Right hindlimb (tissue), 1 donor: ENCODE measurements at regions not wholly inside any gene's neighbourhood (a gene's known extent, or its start where the extent isn't known, plus 50 kb on each side); places are given as distances from the start of the nearest gene placed in this dataset.
"Not testable (repeated sequence)": the region's sequence is repeated elsewhere in the genome, so short reads cannot be mapped to it uniquely, and the experiment has no call there.

Source experiments
- DNase-seq: peaks from one replicate; pipeline ENCODE4 v3.0.0-alpha.2; 2018

- no peak for DNase-seq
These were observed 984.1 kb downstream of the TRAM1L1 start for GRCh38 chr4:116101321-116101720.

- no peak for DNase-seq
These were observed 985.8 kb downstream of the TRAM1L1 start for GRCh38 chr4:116099596-116099995.

DNA sequence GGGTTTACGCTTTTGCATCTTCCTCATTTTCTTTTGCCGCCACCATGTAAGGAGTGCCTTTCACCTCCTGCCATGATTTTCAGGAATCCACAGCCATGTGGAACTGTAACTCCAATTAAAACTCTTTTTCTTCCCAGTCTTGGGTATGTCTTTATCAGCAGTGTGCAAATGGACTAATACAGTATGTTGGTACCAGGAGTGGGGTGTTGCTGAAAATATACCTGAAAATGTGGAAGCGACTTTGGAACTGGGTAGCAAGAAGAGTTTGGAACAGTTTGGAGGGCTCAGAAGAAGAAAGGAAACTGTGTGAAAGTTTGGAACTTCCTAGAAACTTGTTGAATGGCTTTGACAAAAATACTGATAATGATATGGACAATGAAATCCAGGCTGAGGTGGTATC lies 983.9 kb upstream of the NDST4 start:
- not testable (repeated sequence) for DNase-seq

DNA sequence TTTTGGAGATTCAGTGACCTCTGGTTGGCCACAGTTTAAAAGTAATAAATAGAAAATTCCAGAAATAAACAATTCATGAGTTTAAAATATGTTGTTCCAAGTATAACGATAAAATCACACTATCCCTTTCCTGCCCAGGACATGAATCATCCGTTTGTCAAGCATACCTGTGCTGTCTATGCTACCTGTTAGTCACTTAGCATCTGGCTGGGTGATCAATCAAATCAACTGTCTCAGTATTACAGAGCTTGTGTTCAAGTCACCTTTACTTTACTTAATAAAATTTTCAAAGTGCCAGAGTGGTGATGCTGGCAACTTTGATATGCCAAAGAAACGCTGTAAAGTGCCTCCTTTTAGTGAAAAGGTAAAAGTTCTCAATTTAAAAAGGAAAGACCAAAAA lies 979.5 kb upstream of the NDST4 start:
- no peak for DNase-seq

DNA sequence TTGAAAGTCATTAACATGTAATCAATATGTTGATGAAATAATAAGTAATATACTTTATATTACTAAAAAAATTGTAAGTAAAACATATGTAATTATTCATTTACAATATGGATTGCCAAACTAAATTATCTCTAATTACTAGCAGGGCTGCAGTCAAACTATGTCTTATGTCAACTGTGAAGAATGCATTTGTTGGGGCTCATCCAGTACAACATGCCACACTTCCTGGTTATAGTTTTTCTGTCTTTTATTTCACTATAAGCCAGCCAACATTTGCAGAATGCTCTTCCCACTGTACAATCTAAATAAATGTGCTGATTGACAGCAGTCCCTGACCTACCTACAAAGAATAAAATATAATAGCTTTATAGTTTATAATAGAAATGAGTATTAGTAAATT lies 975.4 kb upstream of the NDST4 start:
- no peak for DNase-seq

- DNase-seq = no peak
These were observed 969.5 kb upstream of the NDST4 start for GRCh38 chr4:116082808-116083366.

- DNase-seq = no peak
These were observed 959.6 kb upstream of the NDST4 start for GRCh38 chr4:116073051-116073450.

DNA sequence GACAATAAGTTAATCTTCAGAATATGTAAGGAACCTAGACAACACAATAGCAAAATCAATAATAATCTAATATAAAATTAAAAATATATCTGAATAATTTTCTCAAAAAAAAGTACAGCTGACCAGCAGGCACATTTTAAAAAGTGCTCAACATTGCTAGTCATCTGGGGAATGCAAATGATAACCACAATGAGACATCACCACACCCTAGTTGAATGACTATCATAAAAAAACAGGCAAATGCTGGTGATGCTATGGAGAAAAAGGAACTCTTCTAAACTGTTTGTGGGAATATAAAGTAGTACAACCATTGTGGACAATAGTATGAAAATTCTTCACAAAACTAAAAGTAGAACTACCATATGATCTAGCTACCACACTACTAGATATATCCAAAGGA lies 956.9 kb upstream of the NDST4 start:
- DNase-seq = no peak

DNA sequence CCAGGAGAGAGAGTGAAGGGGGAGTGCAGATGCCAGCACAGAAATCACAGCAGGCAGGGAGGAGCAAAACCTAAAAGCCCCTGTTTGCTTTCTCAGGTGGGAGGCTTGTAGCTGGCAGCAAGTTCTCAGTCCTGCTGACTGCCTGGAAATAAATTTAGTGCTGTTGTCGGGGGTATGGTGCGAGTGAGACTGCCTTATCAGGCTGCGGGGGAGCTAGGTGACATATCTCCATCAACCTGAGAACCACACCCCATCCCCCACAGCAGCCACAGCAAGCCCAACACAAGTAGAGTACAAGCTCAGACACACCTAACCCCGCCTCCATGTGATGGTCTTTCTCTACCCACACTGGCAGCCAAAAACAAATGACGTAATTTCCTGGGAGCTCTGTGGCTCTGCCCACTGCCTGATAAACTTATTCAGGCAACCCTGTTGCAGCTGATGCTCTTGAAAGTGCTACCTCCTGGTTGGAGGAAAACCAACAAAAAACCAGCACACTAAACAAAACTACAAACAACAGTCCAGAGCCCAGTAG lies 953.4 kb upstream of the NDST4 start:
- no peak for DNase-seq

DNA sequence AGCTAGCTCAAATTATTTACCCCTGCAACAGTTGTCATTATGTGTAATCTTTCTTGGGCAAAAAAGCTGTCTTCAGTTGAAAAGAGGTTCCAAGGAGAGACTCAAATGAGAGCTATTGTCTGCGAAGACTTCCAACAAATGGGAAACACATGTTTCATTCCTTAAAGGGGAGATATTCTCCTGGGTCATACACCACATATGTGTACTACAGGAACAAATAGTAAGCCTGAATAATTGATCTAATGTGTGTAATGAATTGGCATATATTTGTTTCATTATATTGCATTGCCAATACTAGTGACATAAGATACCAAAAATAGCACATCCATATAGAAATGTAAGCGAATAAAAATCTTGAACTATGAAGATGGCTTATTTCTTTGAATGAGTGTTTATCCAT lies 950.9 kb upstream of the NDST4 start:
- no peak for DNase-seq

DNA sequence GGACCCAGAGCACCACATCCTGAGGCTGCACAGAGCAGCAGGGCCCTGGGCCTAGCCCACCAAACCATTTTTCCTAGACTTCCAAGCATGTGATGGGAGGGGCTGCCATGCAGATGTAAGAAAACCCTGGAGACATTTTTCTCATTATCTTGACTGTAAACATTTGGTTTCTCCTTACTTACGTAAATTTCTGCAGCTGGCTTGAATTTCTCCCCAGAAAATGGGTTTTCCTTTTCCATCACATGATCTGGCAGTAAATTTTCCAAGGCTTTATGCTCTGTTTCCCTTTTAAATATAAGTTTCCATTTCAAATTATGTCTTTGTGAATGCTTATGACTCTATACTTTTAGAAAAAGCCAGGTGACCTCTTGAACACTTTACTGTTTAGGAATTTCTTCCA lies 945.9 kb upstream of the NDST4 start:
- peak; percentile 17 for DNase-seq

DNA sequence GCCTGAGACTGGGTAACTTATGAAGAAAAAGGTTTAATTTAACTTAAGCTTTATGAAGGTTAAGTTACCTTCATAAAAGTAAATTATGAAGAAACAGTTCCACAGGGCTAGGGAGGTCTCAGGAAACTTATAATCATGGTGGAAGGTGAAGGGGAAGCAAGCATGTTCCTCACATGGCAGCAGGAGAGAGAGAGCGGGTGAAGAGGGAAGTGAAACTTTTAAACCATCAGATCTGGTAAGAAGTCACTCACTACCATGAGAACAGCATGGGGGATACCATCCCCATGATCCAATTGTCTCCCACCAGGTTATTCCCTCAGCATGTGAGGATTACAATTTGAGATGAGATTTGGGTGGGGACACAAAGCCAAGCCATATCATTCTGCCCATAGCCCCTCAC lies 944.7 kb upstream of the NDST4 start:
- DNase-seq = no peak

- DNase-seq = no peak
These were observed 942.7 kb upstream of the NDST4 start for GRCh38 chr4:116055857-116056827.

DNA sequence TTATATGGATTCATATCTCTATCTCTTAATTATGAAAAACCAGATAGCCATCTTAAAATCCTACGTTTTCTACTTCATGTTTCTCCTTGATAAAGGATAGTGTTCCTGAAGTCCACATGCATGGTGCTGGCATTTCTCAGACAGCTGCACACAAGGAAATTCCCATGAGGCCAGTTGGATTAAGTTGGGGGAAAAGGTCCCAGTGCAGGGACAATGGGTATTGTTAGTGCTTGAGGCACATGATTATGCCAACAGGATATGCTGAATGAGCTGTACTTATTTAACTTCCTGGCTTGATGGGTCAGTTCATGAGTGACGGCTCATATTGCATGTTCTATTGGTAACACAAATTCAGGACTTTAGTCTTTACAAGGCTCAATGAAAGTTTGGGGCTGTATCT lies 913.9 kb upstream of the NDST4 start:
- no peak for DNase-seq

GRCh38 chr4:116024954-116025708 lies 911.7 kb upstream of the NDST4 start:
- DNase-seq = no peak

- no peak for DNase-seq
These were observed 909.6 kb upstream of the NDST4 start for GRCh38 chr4:116023049-116023448.

GRCh38 chr4:116020141-116020722 lies 906.8 kb upstream of the NDST4 start:
- no peak for DNase-seq

- DNase-seq = no peak
These were observed 905.4 kb upstream of the NDST4 start for GRCh38 chr4:116018831-116019230.

GRCh38 chr4:116016201-116016600 lies 902.8 kb upstream of the NDST4 start:
- no peak for DNase-seq

DNA sequence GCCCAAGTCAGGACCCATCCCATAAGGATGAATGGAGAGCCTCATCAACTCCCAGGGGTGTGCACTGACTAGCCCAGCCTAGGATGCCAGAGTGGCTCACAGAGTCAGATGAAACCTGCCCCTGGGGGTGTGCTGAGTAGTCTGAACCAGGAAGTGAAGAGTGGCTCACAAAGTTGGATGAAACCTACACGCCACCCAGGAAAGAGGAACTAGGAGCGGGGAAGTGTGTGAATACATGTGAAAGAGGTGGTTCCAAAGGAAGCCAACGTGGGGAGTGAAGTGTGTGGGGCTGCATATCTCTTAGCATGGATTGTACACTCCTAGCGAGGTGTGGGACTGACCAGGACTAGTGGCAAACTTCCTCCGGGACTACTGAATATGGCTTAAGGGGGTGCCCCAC lies 902.1 kb upstream of the NDST4 start:
- DNase-seq = no peak

- DNase-seq = no peak
These were observed 901.6 kb upstream of the NDST4 start for GRCh38 chr4:116015062-116015461.

GRCh38 chr4:116010923-116011322 lies 897.5 kb upstream of the NDST4 start:
- no peak for DNase-seq

- DNase-seq = no peak
These were observed 892.3 kb upstream of the NDST4 start for GRCh38 chr4:116005806-116006088.
